Panc1 (cell line): ENCODE measurements at regions not wholly inside any gene's neighbourhood (a gene's known extent, or its start where the extent isn't known, plus 50 kb on each side); places are given as distances from the start of the nearest gene placed in this dataset.

Experiments
- ATAC-seq: fragments of 200-7000 bp; cut with Tn5 transposase; 2 replicates; pipeline ENCODE4 v1.9.1; 2020; ENCODE audit warnings: mild to moderate bottlenecking, moderate library complexity
- BruUV-seq: library from RNA; stranded (reverse); fragments of 400-500 nt; replicated peaks from 2 replicates; lab custom pipeline; 2021; lab: Mats Ljungman, UMichigan
- CTCF ChIA-PET: fragments of 300-600 bp; sonication (Branson Sonifier 250); formaldehyde crosslinking; loops from one replicate; lab custom pipeline; 2022; ENCODE audit warnings: antibody characterized with exemption; lab: Charles Lee
- POLR2A ChIA-PET: fragments of 300-600 bp; sonication (Branson Sonifier 250); formaldehyde crosslinking; loops from one replicate; lab custom pipeline; 2022; ENCODE audit warnings: antibody characterized with exemption; lab: Charles Lee
- DNase-seq: peaks from one replicate; pipeline ENCODE4 v3.0.0-alpha.2; 2010; ENCODE audit warnings: low read depth, low spot score
- H3K27ac ChIP-seq: 2 replicates; pipeline ENCODE4 v1.5.1; 2011; ENCODE audit warnings: mild to moderate bottlenecking, low read length, inconsistent platforms
- H3K27me3 ChIP-seq: fragments of 200-500 bp; sonication (Bioruptor generic); 2 replicates; pipeline ENCODE4 v1.6.0; 2014; ENCODE audit warnings: low read length, inconsistent platforms; ENCODE audit not compliant: control insufficient read depth, insufficient read depth
- H3K36me3 ChIP-seq: fragments of 200-500 bp; sonication (Bioruptor generic); 2 replicates; pipeline ENCODE4 v1.5.1; 2014; ENCODE audit warnings: inconsistent platforms, mild to moderate bottlenecking, low read length, moderate library complexity; ENCODE audit not compliant: control insufficient read depth, insufficient read depth
- H3K4me1 ChIP-seq: 2 replicates; pipeline ENCODE4 v1.5.1; 2011; ENCODE audit warnings: inconsistent platforms, mild to moderate bottlenecking, low read length, moderate library complexity; ENCODE audit not compliant: control insufficient read depth, insufficient read depth
- H3K4me3 ChIP-seq, 2 experiments: 2 replicates each; pipeline ENCODE4 v1.5.1; 2011 to 2012; ENCODE audit warnings: low read depth in 2 of 2, low read length in 2 of 2, mild to moderate bottlenecking in 2 of 2, inconsistent platforms in 1 of 2, moderate library complexity in 1 of 2
- H3K9me3 ChIP-seq: fragments of 200-500 bp; sonication (Bioruptor generic); 2 replicates; pipeline ENCODE4 v1.5.1; 2014; ENCODE audit warnings: low read depth, mild to moderate bottlenecking, inconsistent platforms, low read length, moderate library complexity; ENCODE audit not compliant: control insufficient read depth, insufficient read depth
- CTCF ChIP-seq: fragments of 450-650 bp; IDR thresholded peaks from 2 replicates; pipeline ENCODE4 v1.5.1; 2017; ENCODE audit warnings: mild to moderate bottlenecking
- POLR2AphosphoS5 ChIP-seq: IDR thresholded peaks from 2 replicates; pipeline ENCODE4 v1.6.1; 2012; ENCODE audit warnings: mild to moderate bottlenecking, low read depth, low read length, moderate library complexity
- REST ChIP-seq, 2 experiments: IDR thresholded peaks; 2 replicates each; pipeline ENCODE4 v1.6.1; 2011 to 2012; ENCODE audit warnings: low read depth in 2 of 2, control low read depth in 1 of 2, low read length in 1 of 2, mild to moderate bottlenecking in 1 of 2, moderate library complexity in 1 of 2; ENCODE audit not compliant: insufficient read depth in 1 of 2
- SIN3A ChIP-seq: IDR thresholded peaks from 2 replicates; pipeline ENCODE4 v1.6.1; 2012; ENCODE audit warnings: low read depth, mild to moderate bottlenecking, low read length, moderate library complexity, borderline replicate concordance; ENCODE audit not compliant: insufficient read depth
- TCF7L2 ChIP-seq: IDR thresholded peaks from 2 replicates; pipeline ENCODE4 v1.6.1; 2011; ENCODE audit warnings: mild to moderate bottlenecking, low read depth, low read length, inconsistent platforms
- in situ Hi-C: cut with HindIII; loops from 2 replicates; pipeline ENCODE4 v1.10.0; 2016; ENCODE audit warnings: low sequenced_read_pairs, low pct_unique_long_range_greater_than_20kb
- intact Hi-C: fragments of 100-400 bp; cut with micrococcal nuclease; formaldehyde crosslinking; loops from one replicate; pipeline ENCODE4 v1.10.0; 2022; ENCODE audit not compliant: unreplicated experiment

GRCh38 chr1:181947441-181947840 is 114.1 kb downstream of the ZNF648 start:
- no peaks in the 10 kb centered on the region for H3K27me3 ChIP-seq
- intact Hi-C loops = no loop called here
- no TSS peak for BruUV-seq
- no peaks in the 10 kb centered on the region for H3K9me3 ChIP-seq
- ChIA-PET POLR2A (no interaction called here), CTCF (no interaction called here)
- DNase-seq = no peak
- H3K4me3 ChIP-seq = no peak overlapping the region
- ATAC-seq = no peak
- no peaks in the 10 kb centered on the region for H3K36me3 ChIP-seq
- in situ Hi-C loops = no loop called here
- TF ChIP-seq POLR2AphosphoS5 (no peak), CTCF (no peak), SIN3A (no peak), TCF7L2 (no peak), REST (IDR thresholded peaks at IDR 0.05; ENCODE audit: insufficient read depth in 1 of 2, low read depth in 2 of 2, low read length in 1 of 2) (no peak)
- H3K4me1 ChIP-seq = no peaks in the 10 kb centered on the region
- no peak overlapping the region for H3K27ac ChIP-seq

- Histone ChIP-seq H3K9me3 (no peaks in the 10 kb centered on the region), H3K27me3 (no peaks in the 10 kb centered on the region; the same call in 1 of the 2 replicates), H3K4me3 (no peak overlapping the region), H3K4me1 (no peaks in the 10 kb centered on the region), H3K27ac (no peak overlapping the region), H3K36me3 (no peaks in the 10 kb centered on the region)
- DNase-seq = peak; percentile 48
- BruUV-seq = no TSS peak
- peak; percentile 65 for ATAC-seq
- ChIA-PET POLR2A (no interaction called here), CTCF (interaction anchor here (0.6 to 1.1 kb wide), 3 partner anchors 128 to 458 kb away, joined by 5 to 19 read pairs (median 7); no protein-coding TSS in a partner anchor)
- intact Hi-C loops = loop anchor here (2.0 kb wide), 1 partner anchor 458 kb away; no protein-coding TSS in a partner anchor
- TF ChIP-seq CTCF = peak; percentile 76
- TF ChIP-seq POLR2AphosphoS5 = no peak
- no peak for TF ChIP-seq REST (IDR thresholded peaks at IDR 0.05; ENCODE audit: insufficient read depth in 1 of 2, low read depth in 2 of 2, low read length in 1 of 2)
- TF ChIP-seq SIN3A = no peak
- in situ Hi-C loops = no loop called here
Observed at GRCh38 chr1:181936768-181937581, 124.5 kb downstream of the ZNF648 start.
